GM12878 (cell line): ENCODE measurements at regions not wholly inside any gene's neighbourhood (a gene's known extent, or its start where the extent isn't known, plus 50 kb on each side); places are given as distances from the start of the nearest gene placed in this dataset.

Experiments
- ATAC-seq: fragments of 200-7000 bp; cut with Tn5 transposase; 3 replicates; pipeline ENCODE4 v1.9.1; 2020; ENCODE audit warnings: mild to moderate bottlenecking, moderate library complexity
- BruUV-seq: library from RNA; stranded (reverse); fragments of 400-500 nt; replicated peaks from 2 replicates; lab custom pipeline; 2021; lab: Mats Ljungman, UMichigan
- CTCF ChIA-PET: fragments of 300-600 bp; sonication (Branson Sonifier 250); formaldehyde crosslinking; extraction: SDS; loops from one replicate; lab custom pipeline; 2021; ENCODE audit warnings: inconsistent platforms; lab: Yijun Ruan, JAX
- POLR2A ChIA-PET: fragments of 350-600 bp; formaldehyde crosslinking; extraction: SDS; loops from one replicate; lab custom pipeline; 2021; ENCODE audit warnings: inconsistent platforms; lab: Charles Lee
- RAD21 ChIA-PET: fragments of 300-600 bp; sonication (Branson Sonifier 250); formaldehyde crosslinking; loops from one replicate; lab custom pipeline; 2023; ENCODE audit warnings: antibody characterized with exemption; ENCODE audit not compliant: unreplicated experiment; lab: Charles Lee
- SMC1A ChIA-PET: fragments of 300-600 bp; sonication (Branson Sonifier 250); formaldehyde crosslinking; loops from one replicate; lab custom pipeline; 2023; ENCODE audit not compliant: unreplicated experiment, uncharacterized antibody; lab: Charles Lee
- DNase-seq: peaks from one replicate; pipeline ENCODE4 v3.0.0-alpha.2; 2011; ENCODE audit warnings: low read depth, low spot score
- FAIRE-seq: peaks from 3 replicates; lab custom pipeline; 2011; peaks lifted over from hg19 to GRCh38; lab: Jason Lieb, UNC
- H2AFZ ChIP-seq: 2 replicates; pipeline ENCODE4 v1.6.0; 2011; ENCODE audit warnings: low read depth, low read length, control low read depth; ENCODE audit not compliant: control insufficient read depth
- H3K27ac ChIP-seq: 2 replicates; pipeline ENCODE4 v1.5.1; 2011; ENCODE audit warnings: control low read depth; ENCODE audit not compliant: control insufficient read depth, insufficient read depth
- H3K27me3 ChIP-seq, 2 experiments: replicated peaks in 1 of 2; 2 replicates each; pipeline versions ENCODE4 v1.6.0 to v1.6.1; 2011; ENCODE audit warnings: low read length in 1 of 2; ENCODE audit not compliant: control insufficient read depth in 2 of 2, insufficient read depth in 2 of 2
- H3K36me3 ChIP-seq, 2 experiments: 2 replicates each; pipeline ENCODE4 v1.5.1; 2011; ENCODE audit warnings: low read length in 1 of 2; ENCODE audit not compliant: control insufficient read depth in 2 of 2, insufficient read depth in 2 of 2
- H3K4me1 ChIP-seq: 2 replicates; pipeline ENCODE4 v1.6.1; 2011; ENCODE audit warnings: mild to moderate bottlenecking, low read length, moderate library complexity, mixed read lengths; ENCODE audit not compliant: control insufficient read depth, insufficient read depth
- H3K4me2 ChIP-seq: 2 replicates; pipeline ENCODE4 v1.6.0; 2011; ENCODE audit warnings: control low read depth; ENCODE audit not compliant: control insufficient read depth, insufficient read depth
- H3K4me3 ChIP-seq: fragments of 200-600 bp; sonication (generic); 2 replicates; pipeline ENCODE4 v1.5.1; 2016
- H3K79me2 ChIP-seq: 2 replicates; pipeline ENCODE4 v1.6.0; 2011; ENCODE audit warnings: low read length; ENCODE audit not compliant: control insufficient read depth, insufficient read depth
- H3K9ac ChIP-seq: 2 replicates; pipeline ENCODE4 v1.8.0; 2011; ENCODE audit warnings: low read length, control low read depth, mixed read lengths; ENCODE audit not compliant: control insufficient read depth, insufficient read depth
- H3K9me3 ChIP-seq: replicated peaks from 3 replicates; pipeline ENCODE4 v1.5.1; 2011; ENCODE audit warnings: mild to moderate bottlenecking, low read length; ENCODE audit not compliant: control insufficient read depth, insufficient read depth
- H4K20me1 ChIP-seq: 2 replicates; pipeline ENCODE4 v1.6.0; 2011; ENCODE audit not compliant: control insufficient read depth, insufficient read depth
- FOXM1 ChIP-seq: IDR thresholded peaks from 2 replicates; pipeline ENCODE4 v1.6.1; 2012; ENCODE audit warnings: low read depth, mild to moderate bottlenecking, inconsistent platforms, low read length, moderate library complexity
- HDGF ChIP-seq: fragments of 450-650 bp; IDR thresholded peaks from 2 replicates; pipeline ENCODE4 v1.6.1; 2016; ENCODE audit warnings: antibody characterized with exemption
- NBN ChIP-seq: fragments of 450-650 bp; IDR thresholded peaks from 2 replicates; pipeline ENCODE4 v1.6.1; 2016
- NR2C1 ChIP-seq: fragments of 450-650 bp; IDR thresholded peaks from 2 replicates; pipeline ENCODE4 v1.6.1; 2017; ENCODE audit warnings: antibody characterized with exemption, mild to moderate bottlenecking, moderate library complexity
- SREBF1 ChIP-seq: IDR thresholded peaks from 2 replicates; pipeline ENCODE4 v1.6.1; 2012; ENCODE audit warnings: mild to moderate bottlenecking, low read length
- STAT3 ChIP-seq: IDR thresholded peaks from 2 replicates; pipeline ENCODE4 v1.6.1; 2011; ENCODE audit warnings: low read depth, low read length, improper control_type of control experiment
- TAF1 ChIP-seq: IDR thresholded peaks from 2 replicates; pipeline ENCODE4 v1.6.1; 2011; ENCODE audit warnings: mild to moderate bottlenecking, low read depth, low read length, borderline replicate concordance
- WGBS: methylation state at CpG from one replicate; pipeline ENCODE4 v1.1.6; 2016; ENCODE audit warnings: low lambda C conversion rate; ENCODE audit not compliant: insufficient replicate concordance, insufficient coverage; ENCODE audit errors: missing lambda C conversion rate; 5-methylcytosine and 5-hydroxymethylcytosine counted together
- in situ Hi-C: fragments of 300-500 bp; cut with MboI; formaldehyde crosslinking; loops from 9 replicates; pipeline ENCODE4 v1.14.3; 2018; ENCODE audit warnings: mixed read lengths
- intact Hi-C: fragments of 100-400 bp; cut with micrococcal nuclease; formaldehyde crosslinking; loops from one replicate; pipeline ENCODE4 v1.14.2; 2022; ENCODE audit not compliant: unreplicated experiment
- TF ChIP-seq, protein P1 (sequence below): fragments of 450-650 bp; IDR thresholded peaks from 2 replicates; pipeline ENCODE4 v1.6.1; 2017; ENCODE audit warnings: mild to moderate bottlenecking
- TF ChIP-seq, protein P2 (sequence below): fragments of 450-650 bp; IDR thresholded peaks from 2 replicates; pipeline ENCODE4 v1.6.1; 2017; ENCODE audit warnings: mild to moderate bottlenecking, moderate library complexity
- TF ChIP-seq, protein P3 (sequence below): fragments of 150-350 bp; IDR thresholded peaks from 2 replicates; pipeline ENCODE4 v1.6.1; 2014; ENCODE audit warnings: mild to moderate bottlenecking, low read depth, low read length

DNA sequence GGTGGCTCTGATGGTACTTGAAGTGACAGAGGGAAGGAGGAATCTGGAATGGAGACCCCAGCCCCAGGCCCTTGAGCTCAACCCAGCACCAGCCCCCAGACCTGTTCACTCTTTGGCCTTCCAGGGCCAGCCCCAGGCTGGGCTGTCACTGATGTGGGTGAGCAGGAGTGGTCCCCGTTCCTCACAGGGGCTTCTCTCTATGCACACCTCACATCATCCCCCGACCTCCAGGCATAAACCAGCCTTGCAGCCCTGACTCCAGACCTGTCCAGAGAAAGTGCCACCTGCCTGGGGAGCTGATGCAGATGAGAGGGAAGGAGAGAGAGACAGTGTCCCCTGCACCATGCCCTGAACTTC, 182.6 kb upstream of the SDK2 start:
- ChIA-PET SMC1A (no interaction called here), POLR2A (no interaction called here), RAD21 (no interaction called here)
- Histone ChIP-seq H3K36me3 (no peaks in the 10 kb centered on the region), H3K4me1 (no peaks in the 10 kb centered on the region), H3K4me2 (no peak overlapping the region), H3K27ac (no peak overlapping the region), H2AFZ (no peak overlapping the region), H3K9ac (no peak overlapping the region), H3K27me3 (no peaks in the 10 kb centered on the region; a peak in 2 of 4 replicates), H3K9me3 (no peaks in the 10 kb centered on the region), H3K79me2 (no peaks in the 10 kb centered on the region)
- intact Hi-C loops, result no loop called here
- 7% methylated on average over 2 of the region's 2 CpGs for WGBS
- no TSS peak for BruUV-seq
- in situ Hi-C loops, result no loop called here
- TF ChIP-seq STAT3, result no peak
- TF ChIP-seq, all 136 proteins: peak for 0
- ATAC-seq (no peak), DNase-seq (no peak), FAIRE-seq (no peak)
- Histone ChIP-seq H4K20me1 (no peaks in the 10 kb centered on the region), H3K4me3 (no peak overlapping the region)
- CTCF ChIA-PET, result no interaction called here

DNA sequence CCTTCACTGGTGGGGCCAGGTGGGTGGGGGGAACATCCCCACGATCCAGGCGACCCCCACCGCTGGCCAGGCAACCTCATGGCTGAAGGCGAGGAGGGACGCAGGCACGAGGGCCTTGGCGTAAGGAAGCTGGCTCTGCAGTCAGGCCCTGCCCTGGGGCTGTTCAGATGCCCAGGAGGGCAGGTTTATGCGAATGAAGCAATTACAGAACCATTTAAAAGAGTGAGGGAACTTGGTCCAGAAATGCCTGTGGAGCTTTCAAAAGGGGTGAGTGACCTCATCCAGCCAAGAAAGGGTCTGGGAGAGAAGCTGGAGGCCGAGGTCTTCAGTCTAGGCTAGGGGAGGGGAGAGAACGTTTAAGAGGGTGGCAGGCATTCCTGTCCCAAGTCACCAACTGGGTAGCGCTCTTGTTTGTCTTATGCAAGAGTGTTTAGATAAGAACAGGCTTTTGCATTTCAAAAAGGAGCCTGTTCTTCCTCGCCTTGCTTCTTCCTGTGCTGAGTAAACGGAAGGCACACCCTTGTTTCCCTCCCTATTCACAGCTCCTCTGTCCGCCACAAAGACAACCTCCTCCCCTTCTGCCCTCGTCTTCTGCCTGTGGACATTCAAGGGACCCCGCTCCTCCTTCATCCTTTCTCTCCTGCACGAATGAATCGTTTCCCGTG, 183.5 kb upstream of the SDK2 start:
- no peak overlapping the region for H3K4me3 ChIP-seq
- no peak overlapping the region for H3K4me2 ChIP-seq
- FAIRE-seq (no peak), ATAC-seq (no peak), DNase-seq (no peak)
- SMC1A ChIA-PET, result no interaction called here
- RAD21 ChIA-PET, result no interaction called here
- H4K20me1 ChIP-seq, result no peaks in the 10 kb centered on the region
- intact Hi-C loops, result no loop called here
- H3K9me3 ChIP-seq, result no peaks in the 10 kb centered on the region
- CTCF ChIA-PET, result interaction anchor here (0.9 kb wide), 1 partner anchor 130 kb away, joined by 3 read pairs; no protein-coding TSS in a partner anchor
- H3K9ac ChIP-seq, result no peak overlapping the region
- H3K36me3 ChIP-seq, result no peaks in the 10 kb centered on the region
- WGBS, result 21% methylated on average over 19 of the region's 19 CpGs
- POLR2A ChIA-PET, result no interaction called here
- H3K79me2 ChIP-seq, result no peaks in the 10 kb centered on the region
- no peaks in the 10 kb centered on the region; a peak in 2 of 4 replicates for H3K27me3 ChIP-seq
- no TSS peak for BruUV-seq
- in situ Hi-C loops, result no loop called here
- H3K4me1 ChIP-seq, result no peaks in the 10 kb centered on the region
- no peak overlapping the region for H3K27ac ChIP-seq
- H2AFZ ChIP-seq, result no peak overlapping the region
- TF ChIP-seq, protein P1, sequence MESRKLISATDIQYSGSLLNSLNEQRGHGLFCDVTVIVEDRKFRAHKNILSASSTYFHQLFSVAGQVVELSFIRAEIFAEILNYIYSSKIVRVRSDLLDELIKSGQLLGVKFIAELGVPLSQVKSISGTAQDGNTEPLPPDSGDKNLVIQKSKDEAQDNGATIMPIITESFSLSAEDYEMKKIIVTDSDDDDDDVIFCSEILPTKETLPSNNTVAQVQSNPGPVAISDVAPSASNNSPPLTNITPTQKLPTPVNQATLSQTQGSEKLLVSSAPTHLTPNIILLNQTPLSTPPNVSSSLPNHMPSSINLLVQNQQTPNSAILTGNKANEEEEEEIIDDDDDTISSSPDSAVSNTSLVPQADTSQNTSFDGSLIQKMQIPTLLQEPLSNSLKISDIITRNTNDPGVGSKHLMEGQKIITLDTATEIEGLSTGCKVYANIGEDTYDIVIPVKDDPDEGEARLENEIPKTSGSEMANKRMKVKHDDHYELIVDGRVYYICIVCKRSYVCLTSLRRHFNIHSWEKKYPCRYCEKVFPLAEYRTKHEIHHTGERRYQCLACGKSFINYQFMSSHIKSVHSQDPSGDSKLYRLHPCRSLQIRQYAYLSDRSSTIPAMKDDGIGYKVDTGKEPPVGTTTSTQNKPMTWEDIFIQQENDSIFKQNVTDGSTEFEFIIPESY, result no peak
- TF ChIP-seq NBN, result no peak
- no peak for TF ChIP-seq NR2C1
- TF ChIP-seq SREBF1, result no peak
- TF ChIP-seq, protein P2, sequence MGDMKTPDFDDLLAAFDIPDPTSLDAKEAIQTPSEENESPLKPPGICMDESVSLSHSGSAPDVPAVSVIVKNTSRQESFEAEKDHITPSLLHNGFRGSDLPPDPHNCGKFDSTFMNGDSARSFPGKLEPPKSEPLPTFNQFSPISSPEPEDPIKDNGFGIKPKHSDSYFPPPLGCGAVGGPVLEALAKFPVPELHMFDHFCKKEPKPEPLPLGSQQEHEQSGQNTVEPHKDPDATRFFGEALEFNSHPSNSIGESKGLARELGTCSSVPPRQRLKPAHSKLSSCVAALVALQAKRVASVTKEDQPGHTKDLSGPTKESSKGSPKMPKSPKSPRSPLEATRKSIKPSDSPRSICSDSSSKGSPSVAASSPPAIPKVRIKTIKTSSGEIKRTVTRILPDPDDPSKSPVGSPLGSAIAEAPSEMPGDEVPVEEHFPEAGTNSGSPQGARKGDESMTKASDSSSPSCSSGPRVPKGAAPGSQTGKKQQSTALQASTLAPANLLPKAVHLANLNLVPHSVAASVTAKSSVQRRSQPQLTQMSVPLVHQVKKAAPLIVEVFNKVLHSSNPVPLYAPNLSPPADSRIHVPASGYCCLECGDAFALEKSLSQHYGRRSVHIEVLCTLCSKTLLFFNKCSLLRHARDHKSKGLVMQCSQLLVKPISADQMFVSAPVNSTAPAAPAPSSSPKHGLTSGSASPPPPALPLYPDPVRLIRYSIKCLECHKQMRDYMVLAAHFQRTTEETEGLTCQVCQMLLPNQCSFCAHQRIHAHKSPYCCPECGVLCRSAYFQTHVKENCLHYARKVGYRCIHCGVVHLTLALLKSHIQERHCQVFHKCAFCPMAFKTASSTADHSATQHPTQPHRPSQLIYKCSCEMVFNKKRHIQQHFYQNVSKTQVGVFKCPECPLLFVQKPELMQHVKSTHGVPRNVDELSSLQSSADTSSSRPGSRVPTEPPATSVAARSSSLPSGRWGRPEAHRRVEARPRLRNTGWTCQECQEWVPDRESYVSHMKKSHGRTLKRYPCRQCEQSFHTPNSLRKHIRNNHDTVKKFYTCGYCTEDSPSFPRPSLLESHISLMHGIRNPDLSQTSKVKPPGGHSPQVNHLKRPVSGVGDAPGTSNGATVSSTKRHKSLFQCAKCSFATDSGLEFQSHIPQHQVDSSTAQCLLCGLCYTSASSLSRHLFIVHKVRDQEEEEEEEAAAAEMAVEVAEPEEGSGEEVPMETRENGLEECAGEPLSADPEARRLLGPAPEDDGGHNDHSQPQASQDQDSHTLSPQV, result no peak
- no peak for TF ChIP-seq FOXM1
- no peak for TF ChIP-seq HDGF
- TF ChIP-seq, protein P3, sequence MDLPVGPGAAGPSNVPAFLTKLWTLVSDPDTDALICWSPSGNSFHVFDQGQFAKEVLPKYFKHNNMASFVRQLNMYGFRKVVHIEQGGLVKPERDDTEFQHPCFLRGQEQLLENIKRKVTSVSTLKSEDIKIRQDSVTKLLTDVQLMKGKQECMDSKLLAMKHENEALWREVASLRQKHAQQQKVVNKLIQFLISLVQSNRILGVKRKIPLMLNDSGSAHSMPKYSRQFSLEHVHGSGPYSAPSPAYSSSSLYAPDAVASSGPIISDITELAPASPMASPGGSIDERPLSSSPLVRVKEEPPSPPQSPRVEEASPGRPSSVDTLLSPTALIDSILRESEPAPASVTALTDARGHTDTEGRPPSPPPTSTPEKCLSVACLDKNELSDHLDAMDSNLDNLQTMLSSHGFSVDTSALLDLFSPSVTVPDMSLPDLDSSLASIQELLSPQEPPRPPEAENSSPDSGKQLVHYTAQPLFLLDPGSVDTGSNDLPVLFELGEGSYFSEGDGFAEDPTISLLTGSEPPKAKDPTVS, result no peak
- TF ChIP-seq TAF1, result no peak
